Upper lobe of left lung (tissue), 4 donors: ENCODE measurements at regions not wholly inside any gene's neighbourhood (a gene's known extent, or its start where the extent isn't known, plus 50 kb on each side); places are given as distances from the start of the nearest gene placed in this dataset.

Source experiments
- POLR2A ChIP-seq, 4 donors: fragments of 450-650 bp; IDR thresholded peaks; one replicate each; pipeline ENCODE4 v1.5.1; 2016 to 2017; ENCODE audit warnings: antibody characterized with exemption in 4 of 4, mild to moderate bottlenecking in 2 of 4
- POLR2AphosphoS5 ChIP-seq, 2 donors: sonication (generic); formaldehyde crosslinking; IDR thresholded peaks; one replicate each; pipeline ENCODE4 v1.5.1; 2017; ENCODE audit warnings: antibody characterized with exemption in 2 of 2
- TF ChIP-seq, protein P1 (sequence below), 6 experiments: fragments of 450-650 bp in 4 of 6; fragments of 200-600 bp in 2 of 6; sonication (generic) in 2 of 6; IDR thresholded peaks; one replicate each; pipeline ENCODE4 v1.5.1; 2016 to 2019; ENCODE audit warnings: antibody characterized with exemption in 6 of 6

DNA sequence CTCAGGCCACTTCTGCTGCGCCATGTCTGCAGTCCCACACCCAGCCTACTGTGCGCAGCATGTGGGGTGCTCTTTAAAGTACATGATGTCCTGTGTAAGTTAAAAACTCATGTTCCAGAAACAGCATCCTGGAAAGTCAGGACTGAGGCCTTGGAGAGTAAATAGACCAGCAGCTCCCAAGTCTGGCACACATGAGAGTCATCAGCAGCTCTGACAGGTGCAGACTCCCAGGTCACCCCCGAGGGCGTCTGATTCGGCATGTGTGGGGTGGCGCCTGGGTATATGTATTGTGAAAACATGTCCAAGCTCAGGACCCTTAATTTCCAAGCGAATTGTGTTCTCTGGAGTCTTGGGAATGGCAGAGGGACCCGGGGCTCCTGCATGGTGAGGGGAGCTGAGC, 120.1 kb upstream of the RUNX3 start:
- TF ChIP-seq POLR2A (IDR thresholded peaks at IDR 0.05) (no peak), POLR2AphosphoS5 (IDR thresholded peaks at IDR 0.05) (no peak)
- TF ChIP-seq, protein P1, sequence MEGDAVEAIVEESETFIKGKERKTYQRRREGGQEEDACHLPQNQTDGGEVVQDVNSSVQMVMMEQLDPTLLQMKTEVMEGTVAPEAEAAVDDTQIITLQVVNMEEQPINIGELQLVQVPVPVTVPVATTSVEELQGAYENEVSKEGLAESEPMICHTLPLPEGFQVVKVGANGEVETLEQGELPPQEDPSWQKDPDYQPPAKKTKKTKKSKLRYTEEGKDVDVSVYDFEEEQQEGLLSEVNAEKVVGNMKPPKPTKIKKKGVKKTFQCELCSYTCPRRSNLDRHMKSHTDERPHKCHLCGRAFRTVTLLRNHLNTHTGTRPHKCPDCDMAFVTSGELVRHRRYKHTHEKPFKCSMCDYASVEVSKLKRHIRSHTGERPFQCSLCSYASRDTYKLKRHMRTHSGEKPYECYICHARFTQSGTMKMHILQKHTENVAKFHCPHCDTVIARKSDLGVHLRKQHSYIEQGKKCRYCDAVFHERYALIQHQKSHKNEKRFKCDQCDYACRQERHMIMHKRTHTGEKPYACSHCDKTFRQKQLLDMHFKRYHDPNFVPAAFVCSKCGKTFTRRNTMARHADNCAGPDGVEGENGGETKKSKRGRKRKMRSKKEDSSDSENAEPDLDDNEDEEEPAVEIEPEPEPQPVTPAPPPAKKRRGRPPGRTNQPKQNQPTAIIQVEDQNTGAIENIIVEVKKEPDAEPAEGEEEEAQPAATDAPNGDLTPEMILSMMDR (IDR thresholded peaks at IDR 0.05) = no peak
